ENCODE measurements at regions not wholly inside any gene's neighbourhood (a gene's known extent, or its start where the extent isn't known, plus 50 kb on each side); places are given as distances from the start of the nearest gene placed in this dataset.

DNA sequence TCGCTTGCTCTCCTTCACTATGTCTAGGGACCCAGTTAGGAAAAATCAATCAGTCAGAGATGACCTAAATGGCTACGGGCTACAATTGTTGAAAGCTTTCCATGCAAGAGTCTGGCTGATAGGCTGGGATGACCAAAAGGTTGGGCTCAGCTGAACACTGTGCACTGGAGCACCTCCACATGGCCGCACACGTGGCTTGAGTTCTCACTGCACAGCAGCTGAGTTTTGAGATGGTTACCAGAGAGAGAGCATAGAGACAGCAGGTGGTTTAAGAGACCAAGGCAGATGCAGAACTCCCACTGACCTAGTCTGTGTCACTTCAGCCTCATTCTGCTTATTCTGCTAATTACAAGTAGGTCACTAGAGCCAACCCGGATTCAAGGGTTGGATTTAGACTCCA lies 2354.8 kb upstream of the C9orf72 start:
- H3K4me3 ChIP-seq, result no peak overlapping the region
- no peak for FAIRE-seq
- H3K79me2 ChIP-seq (ENCODE audit: control insufficient read depth, insufficient read depth, low read length), result no peaks in the 10 kb centered on the region
- no peaks in the 10 kb centered on the region for H3K9me3 ChIP-seq (replicated peaks; ENCODE audit: control insufficient read depth, insufficient read depth, low read depth, low read length)
- H2AFZ ChIP-seq (ENCODE audit: low read depth, low read length), result no peak overlapping the region
- no peaks in the 10 kb centered on the region for H4K20me1 ChIP-seq (replicated peaks; ENCODE audit: control insufficient read depth, insufficient read depth, low read length)
- H3K27ac ChIP-seq (ENCODE audit: extremely low read depth, low read depth, low read length), result no peak overlapping the region
- no peak overlapping the region for H3K9ac ChIP-seq (ENCODE audit: insufficient read depth in 1 of 2, low read depth in 2 of 2, low read length in 2 of 2)
- H3K4me2 ChIP-seq (ENCODE audit: insufficient read depth, low read length), result no peak overlapping the region
- DNase-seq (ENCODE audit: extremely low read depth in 1 of 4, low spot score in 3 of 4), result no peak
- BruUV-seq (replicated peaks), result no TSS peak
- intact Hi-C loops (cut with micrococcal nuclease), result no loop called here
- no peak for TF ChIP-seq CHAMP1 (IDR thresholded peaks at IDR 0.05)
- no peak for TF ChIP-seq ZBTB11 (CRISPR knock-in tag; IDR thresholded peaks at IDR 0.05)
- no peak for TF ChIP-seq KDM2B (CRISPR knock-in tag; IDR thresholded peaks at IDR 0.05)
- TF ChIP-seq ZNF354B (CRISPR knock-in tag; IDR thresholded peaks at IDR 0.05), result no peak
- no peaks in the 10 kb centered on the region for H3K4me1 ChIP-seq (replicated peaks in 1 of 2; ENCODE audit: control insufficient read depth in 2 of 2, insufficient read depth in 2 of 2, low read length in 2 of 2)
- in situ Hi-C loops (cut with MboI), result no loop called here
- CTCF ChIA-PET (ENCODE audit: low intra/inter-chr PET ratio), result no interaction called here
- no peaks in the 10 kb centered on the region for H3K27me3 ChIP-seq (ENCODE audit: control insufficient read depth in 2 of 2, insufficient read depth in 2 of 2, low read length in 2 of 2)
- POLR2A ChIA-PET, result no interaction called here
- no peaks in the 10 kb centered on the region for H3K9me1 ChIP-seq (ENCODE audit: control insufficient read depth, insufficient read depth, low read length)
- no peaks in the 10 kb centered on the region for H3K36me3 ChIP-seq (ENCODE audit: control insufficient read depth, insufficient read depth, low read length)
- no peak for ATAC-seq
- no CpG with 5 or more reads among the region's 5 CpGs for WGBS (ENCODE audit: insufficient coverage, low coverage, missing lambda C conversion rate)

Measured in K562 (cell line).